SKM-1 treated with dmso at 0.1 percent for 144 hours (cell line): ENCODE measurements at regions not wholly inside any gene's neighbourhood (a gene's known extent, or its start where the extent isn't known, plus 50 kb on each side); places are given as distances from the start of the nearest gene placed in this dataset.
"Not testable (repeated sequence)": the region's sequence is repeated elsewhere in the genome, so short reads cannot be mapped to it uniquely, and the experiment has no call there.

Experiments
- DNase-seq: peaks from one replicate; lab custom pipeline; 2025; ENCODE audit not compliant: unreplicated experiment; lab: John Stamatoyannopoulos, UW

GRCh38 chr5:2353211-2353610 lies 398.3 kb downstream of the IRX2 start:
- DNase-seq: no peak

- no peak for DNase-seq
These were observed 399.2 kb downstream of the IRX2 start for GRCh38 chr5:2352101-2352861.

- DNase-seq: not testable (repeated sequence)
These were observed 401.7 kb downstream of the IRX2 start for GRCh38 chr5:2349768-2350167.

- DNase-seq: no peak
These were observed 412.8 kb downstream of the IRX2 start for GRCh38 chr5:2338686-2339085.

- DNase-seq: no peak
These were observed 415.6 kb downstream of the IRX2 start for GRCh38 chr5:2335733-2336515.

GRCh38 chr5:2335125-2335732 lies 416.2 kb downstream of the IRX2 start:
- DNase-seq: no peak

- DNase-seq: no peak
These were observed 416.8 kb downstream of the IRX2 start for GRCh38 chr5:2334719-2335118.

GRCh38 chr5:2333291-2333690 lies 418.2 kb downstream of the IRX2 start:
- DNase-seq: no peak

GRCh38 chr5:2332521-2332920 lies 419.0 kb downstream of the IRX2 start:
- DNase-seq: no peak

GRCh38 chr5:2330325-2331130 lies 420.9 kb downstream of the IRX2 start:
- DNase-seq: no peak

GRCh38 chr5:2329741-2330140 lies 421.7 kb downstream of the IRX2 start:
- no peak for DNase-seq

GRCh38 chr5:2326601-2327000 lies 424.9 kb downstream of the IRX2 start:
- no peak for DNase-seq

- no peak for DNase-seq
These were observed 426.7 kb downstream of the IRX2 start for GRCh38 chr5:2324788-2325187.

- DNase-seq: no peak
These were observed 430.9 kb downstream of the IRX2 start for GRCh38 chr5:2320611-2321010.

GRCh38 chr5:2317540-2317939 lies 433.9 kb downstream of the IRX2 start:
- no peak for DNase-seq

- DNase-seq: no peak
These were observed 429.1 kb upstream of the IRX4 start for GRCh38 chr5:2311851-2312250.

- no peak for DNase-seq
These were observed 428.2 kb upstream of the IRX4 start for GRCh38 chr5:2310946-2311345.

GRCh38 chr5:2307631-2308030 lies 424.9 kb upstream of the IRX4 start:
- no peak for DNase-seq

- DNase-seq: no peak
These were observed 424.0 kb upstream of the IRX4 start for GRCh38 chr5:2306711-2307110.

- no peak for DNase-seq
These were observed 420.8 kb upstream of the IRX4 start for GRCh38 chr5:2303431-2304100.

- DNase-seq: no peak
These were observed 419.4 kb upstream of the IRX4 start for GRCh38 chr5:2302169-2302568.
